ENCODE measurements at regions not wholly inside any gene's neighbourhood (a gene's known extent, or its start where the extent isn't known, plus 50 kb on each side); places are given as distances from the start of the nearest gene placed in this dataset.

- Histone ChIP-seq H3K4me1 (peaks cover 10% of the 10 kb centered on the region), H3K27me3 (no peaks in the 10 kb centered on the region), H3K36me3 (replicated peaks in 1 of 2; ENCODE audit: insufficient read depth in 1 of 2, low read depth in 2 of 2) (no peaks in the 10 kb centered on the region), H3K27ac (no peak overlapping the region), H3K9me3 (no peaks in the 10 kb centered on the region), H3K4me3 (no peak overlapping the region)
- TF ChIP-seq POLR2A (IDR thresholded peaks at IDR 0.05): no peak
- TF ChIP-seq CTCF (IDR thresholded peaks at IDR 0.05): no peak
- intact Hi-C loops (cut with DNase I): no loop called here
- DNase-seq (no peak), ATAC-seq (no peak)
These were observed 668.7 kb downstream of the PCDH17 start for GRCh38 chr13:58300224-58300623.

GRCh38 chr13:58300974-58301681 is 669.6 kb downstream of the PCDH17 start:
- no peak for DNase-seq

GRCh38 chr13:58302349-58302748 is 670.8 kb downstream of the PCDH17 start:
- intact Hi-C loops (cut with DNase I): no loop called here
- WGBS, 2 donors: 18 to 21% methylated on average over 2 of the region's 2 CpGs
- peak; percentile 36 to 69 (median 52) for DNase-seq

More at GRCh38 chr13:58300974-58301681, 669.6 kb downstream of the PCDH17 start:
- intact Hi-C loops (cut with DNase I): no loop called here
- no peaks in the 10 kb centered on the region for H3K9me3 ChIP-seq
- H3K36me3 ChIP-seq (replicated peaks in 1 of 2; ENCODE audit: insufficient read depth in 1 of 2, low read depth in 2 of 2): no peaks in the 10 kb centered on the region
- TF ChIP-seq POLR2A (IDR thresholded peaks at IDR 0.05): no peak
- TF ChIP-seq CTCF (IDR thresholded peaks at IDR 0.05): no peak
- H3K4me3 ChIP-seq: no peak overlapping the region
- H3K27me3 ChIP-seq: no peaks in the 10 kb centered on the region
- no peak for ATAC-seq
- peaks cover 10% of the 10 kb centered on the region for H3K4me1 ChIP-seq
- 92 to 96% methylated on average over 1 of the region's 1 CpG for WGBS, 2 donors
- H3K27ac ChIP-seq: no peak overlapping the region

GRCh38 chr13:58306062-58306461 is 674.5 kb downstream of the PCDH17 start:
- intact Hi-C loops (cut with DNase I): no loop called here

More at GRCh38 chr13:58302349-58302748, 670.8 kb downstream of the PCDH17 start:
- Histone ChIP-seq H3K27ac (no peak overlapping the region), H3K9me3 (no peaks in the 10 kb centered on the region), H3K4me1 (peaks cover 10% of the 10 kb centered on the region), H3K4me3 (no peak overlapping the region), H3K27me3 (no peaks in the 10 kb centered on the region), H3K36me3 (replicated peaks in 1 of 2; ENCODE audit: insufficient read depth in 1 of 2, low read depth in 2 of 2) (no peaks in the 10 kb centered on the region)
- peak; percentile 63 for ATAC-seq
- TF ChIP-seq CTCF (IDR thresholded peaks at IDR 0.05) (no peak), POLR2A (IDR thresholded peaks at IDR 0.05) (no peak)

More at GRCh38 chr13:58306062-58306461, 674.5 kb downstream of the PCDH17 start:
- 92 to 96% methylated on average over 1 of the region's 1 CpG for WGBS, 2 donors
- H3K4me1 ChIP-seq: peaks cover 10% of the 10 kb centered on the region
- H3K27ac ChIP-seq: no peak overlapping the region
- ATAC-seq (no peak), DNase-seq (no peak)
- H3K4me3 ChIP-seq: no peak overlapping the region
- H3K9me3 ChIP-seq: no peaks in the 10 kb centered on the region
- no peak for TF ChIP-seq CTCF (IDR thresholded peaks at IDR 0.05)
- TF ChIP-seq POLR2A (IDR thresholded peaks at IDR 0.05): no peak
- no peaks in the 10 kb centered on the region for H3K27me3 ChIP-seq
- no peaks in the 10 kb centered on the region for H3K36me3 ChIP-seq (replicated peaks in 1 of 2; ENCODE audit: insufficient read depth in 1 of 2, low read depth in 2 of 2)
